H9 (cell line): ENCODE measurements at regions not wholly inside any gene's neighbourhood (a gene's known extent, or its start where the extent isn't known, plus 50 kb on each side); places are given as distances from the start of the nearest gene placed in this dataset.

Experiments
- DNase-seq: peaks from one replicate; pipeline ENCODE4 v3.0.0-alpha.2; 2017
- H2AFZ ChIP-seq: one replicate; pipeline ENCODE4 v1.6.1; 2013; ENCODE audit warnings: mild to moderate bottlenecking, low read length, control low read depth, moderate library complexity
- H2AK5ac ChIP-seq: 2 replicates; pipeline ENCODE4 v1.6.1; 2013; ENCODE audit warnings: low read length, control low read depth, mixed read lengths; ENCODE audit not compliant: insufficient read length
- H2BK120ac ChIP-seq: one replicate; pipeline ENCODE4 v1.6.1; 2013; ENCODE audit warnings: low read depth, mild to moderate bottlenecking, low read length, control low read depth, inconsistent platforms; ENCODE audit not compliant: poor library complexity, severe bottlenecking
- H2BK12ac ChIP-seq: 2 replicates; pipeline ENCODE4 v1.6.1; 2013; ENCODE audit warnings: low read length, control low read depth, mixed read lengths, low read depth; ENCODE audit not compliant: insufficient read length
- H2BK15ac ChIP-seq: 2 replicates; pipeline ENCODE4 v1.6.1; 2013; ENCODE audit warnings: low read depth, low read length, control low read depth
- H2BK20ac ChIP-seq: one replicate; pipeline ENCODE4 v1.6.1; 2013; ENCODE audit warnings: low read depth, mild to moderate bottlenecking, low read length, control low read depth, inconsistent platforms; ENCODE audit not compliant: poor library complexity, severe bottlenecking
- H2BK5ac ChIP-seq: 2 replicates; pipeline ENCODE4 v1.6.1; 2013; ENCODE audit warnings: low read length, control low read depth, mixed read lengths; ENCODE audit not compliant: insufficient read length
- H3K14ac ChIP-seq: 2 replicates; pipeline ENCODE4 v1.6.1; 2013; ENCODE audit warnings: low read length, control low read depth; ENCODE audit not compliant: insufficient read depth
- H3K18ac ChIP-seq: 2 replicates; pipeline ENCODE4 v1.6.1; 2013; ENCODE audit warnings: low read depth, mild to moderate bottlenecking, mixed read lengths, low read length, control low read depth; ENCODE audit not compliant: insufficient read length
- H3K23ac ChIP-seq: 2 replicates; pipeline ENCODE4 v1.6.1; 2013; ENCODE audit warnings: low read length, control low read depth, mixed read lengths, low read depth; ENCODE audit not compliant: insufficient read length
- H3K23me2 ChIP-seq: 2 replicates; pipeline ENCODE4 v1.6.1; 2013; ENCODE audit warnings: low read depth, mild to moderate bottlenecking, mixed read lengths, low read length, control low read depth; ENCODE audit not compliant: insufficient read length, poor library complexity, severe bottlenecking
- H3K27ac ChIP-seq: 2 replicates; pipeline ENCODE4 v1.5.1; 2013; ENCODE audit warnings: low read length, control low read depth, mixed read lengths, low read depth; ENCODE audit not compliant: insufficient read length
- H3K27me3 ChIP-seq: 2 replicates; pipeline ENCODE4 v1.6.1; 2013; ENCODE audit warnings: low read length, control low read depth, inconsistent platforms; ENCODE audit not compliant: insufficient read depth
- H3K4ac ChIP-seq: 2 replicates; pipeline ENCODE4 v1.6.1; 2013; ENCODE audit warnings: low read depth, mild to moderate bottlenecking, control low read depth, inconsistent platforms, low read length, moderate library complexity
- H3K4me1 ChIP-seq: 2 replicates; pipeline ENCODE4 v1.6.1; 2013; ENCODE audit warnings: low read length, control low read depth, inconsistent platforms; ENCODE audit not compliant: insufficient read depth
- H3K4me2 ChIP-seq: 2 replicates; pipeline ENCODE4 v1.6.1; 2013; ENCODE audit warnings: low read length, control low read depth, mixed read lengths; ENCODE audit not compliant: insufficient read length, insufficient read depth
- H3K56ac ChIP-seq: 2 replicates; pipeline ENCODE4 v1.6.1; 2013; ENCODE audit warnings: low read depth, mild to moderate bottlenecking, mixed read lengths, low read length, control low read depth; ENCODE audit not compliant: insufficient read length
- H3K79me1 ChIP-seq: 2 replicates; pipeline ENCODE4 v1.6.1; 2013; ENCODE audit warnings: low read depth, mild to moderate bottlenecking, moderate library complexity, low read length, control low read depth, inconsistent platforms; ENCODE audit not compliant: insufficient read depth, poor library complexity, severe bottlenecking
- H3K79me2 ChIP-seq: 2 replicates; pipeline ENCODE4 v1.6.1; 2013; ENCODE audit warnings: low read length, control low read depth, inconsistent platforms; ENCODE audit not compliant: insufficient read depth
- H3K9ac ChIP-seq: 2 replicates; pipeline ENCODE4 v1.6.1; 2013; ENCODE audit warnings: low read length, control low read depth, mixed read lengths; ENCODE audit not compliant: insufficient read length; ENCODE audit errors: extremely low read depth
- H3K9me3 ChIP-seq: one replicate; pipeline ENCODE4 v1.6.1; 2013; ENCODE audit warnings: low read depth, low read length, inconsistent platforms; ENCODE audit not compliant: control insufficient read depth
- H3T11ph ChIP-seq: one replicate; pipeline ENCODE4 v1.6.1; 2013; ENCODE audit warnings: mild to moderate bottlenecking, low read length, control low read depth, inconsistent platforms
- H4K20me1 ChIP-seq: one replicate; pipeline ENCODE4 v1.6.1; 2013; ENCODE audit not compliant: control insufficient read depth, insufficient read length, insufficient read depth
- H4K5ac ChIP-seq: 2 replicates; pipeline ENCODE4 v1.6.1; 2013; ENCODE audit warnings: low read depth, mild to moderate bottlenecking, mixed read lengths, low read length, control low read depth; ENCODE audit not compliant: insufficient read length
- H4K8ac ChIP-seq: replicated peaks from 2 replicates; pipeline ENCODE4 v1.6.1; 2013; ENCODE audit warnings: low read length, control low read depth, mixed read lengths, low read depth; ENCODE audit not compliant: insufficient read length
- H4K91ac ChIP-seq: 2 replicates; pipeline ENCODE4 v1.6.1; 2013; ENCODE audit warnings: low read depth, mild to moderate bottlenecking, moderate library complexity, mixed read lengths, low read length, control low read depth; ENCODE audit not compliant: insufficient read length
- H3K27ac Mint-ChIP-seq, 3 experiments: 2 replicates in 2 of 3; 3 replicates in 1 of 3; pipeline ENCODE4 v1.8.0; 2020 to 2021; ENCODE audit warnings: mixed read lengths in 3 of 3, mild to moderate bottlenecking in 1 of 3, moderate library complexity in 1 of 3
- H3K27me3 Mint-ChIP-seq: 2 replicates; pipeline ENCODE4 v1.8.0; 2021; ENCODE audit warnings: low read depth, mild to moderate bottlenecking, moderate library complexity, mixed read lengths
- H3K36me3 Mint-ChIP-seq, 3 experiments: 2 replicates in 2 of 3; 3 replicates in 1 of 3; pipeline ENCODE4 v1.8.0; 2020 to 2021; ENCODE audit warnings: low read depth in 3 of 3, mixed read lengths in 3 of 3; ENCODE audit not compliant: insufficient read depth in 1 of 3
- H3K4me1 Mint-ChIP-seq, 2 experiments: 2 replicates each; pipeline ENCODE4 v1.8.0; 2020; ENCODE audit warnings: mixed read lengths in 2 of 2
- H3K4me3 Mint-ChIP-seq, 2 experiments: 2 replicates in 1 of 2; 3 replicates in 1 of 2; pipeline ENCODE4 v1.8.0; 2020 to 2021; ENCODE audit warnings: mild to moderate bottlenecking in 2 of 2, mixed read lengths in 2 of 2, moderate library complexity in 1 of 2
- H3K9me3 Mint-ChIP-seq, 2 experiments: 2 replicates in 1 of 2; 3 replicates in 1 of 2; pipeline ENCODE4 v1.8.0; 2020; ENCODE audit warnings: mild to moderate bottlenecking in 2 of 2, mixed read lengths in 2 of 2, moderate library complexity in 1 of 2
- WGBS: extraction: QIAGEN DNeasy Blood & Tissue Kit; methylation state at CpG from one replicate; pipeline ENCODE4 v1.1.7; 2013; ENCODE audit warnings: missing lambda C conversion rate, low lambda C conversion rate, mixed read lengths; ENCODE audit not compliant: insufficient read length; ENCODE audit errors: extremely low coverage; 5-methylcytosine and 5-hydroxymethylcytosine counted together
- TF ChIP-seq, protein P1 (sequence below): fragments of 200-600 bp; sonication (generic); conservative IDR thresholded peaks from 3 replicates; pipeline ENCODE4 v1.8.0; 2021; ENCODE audit warnings: antibody characterized with exemption, mild to moderate bottlenecking

DNA sequence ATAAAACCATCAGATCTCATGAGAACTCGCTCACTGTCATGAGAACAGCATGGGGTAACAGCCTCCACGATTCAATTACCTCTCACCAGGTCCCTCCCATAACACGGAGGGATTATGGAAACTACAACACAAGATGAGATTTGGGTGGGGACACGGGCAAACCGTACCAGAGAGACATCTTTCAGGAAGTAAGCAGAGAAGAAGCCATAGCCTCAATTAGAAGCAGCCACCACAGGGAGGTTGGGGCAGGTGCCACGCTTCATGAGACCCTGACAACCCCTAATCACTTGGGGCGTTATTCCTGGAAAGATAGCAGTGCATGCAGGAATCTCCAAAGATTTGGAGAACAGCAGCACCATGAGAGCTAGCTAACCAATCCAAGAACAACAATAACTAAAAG lies 52.9 kb upstream of the SIRPG start:
- no peak overlapping the region for H3K14ac ChIP-seq
- TF ChIP-seq, protein P1, sequence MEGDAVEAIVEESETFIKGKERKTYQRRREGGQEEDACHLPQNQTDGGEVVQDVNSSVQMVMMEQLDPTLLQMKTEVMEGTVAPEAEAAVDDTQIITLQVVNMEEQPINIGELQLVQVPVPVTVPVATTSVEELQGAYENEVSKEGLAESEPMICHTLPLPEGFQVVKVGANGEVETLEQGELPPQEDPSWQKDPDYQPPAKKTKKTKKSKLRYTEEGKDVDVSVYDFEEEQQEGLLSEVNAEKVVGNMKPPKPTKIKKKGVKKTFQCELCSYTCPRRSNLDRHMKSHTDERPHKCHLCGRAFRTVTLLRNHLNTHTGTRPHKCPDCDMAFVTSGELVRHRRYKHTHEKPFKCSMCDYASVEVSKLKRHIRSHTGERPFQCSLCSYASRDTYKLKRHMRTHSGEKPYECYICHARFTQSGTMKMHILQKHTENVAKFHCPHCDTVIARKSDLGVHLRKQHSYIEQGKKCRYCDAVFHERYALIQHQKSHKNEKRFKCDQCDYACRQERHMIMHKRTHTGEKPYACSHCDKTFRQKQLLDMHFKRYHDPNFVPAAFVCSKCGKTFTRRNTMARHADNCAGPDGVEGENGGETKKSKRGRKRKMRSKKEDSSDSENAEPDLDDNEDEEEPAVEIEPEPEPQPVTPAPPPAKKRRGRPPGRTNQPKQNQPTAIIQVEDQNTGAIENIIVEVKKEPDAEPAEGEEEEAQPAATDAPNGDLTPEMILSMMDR, result no peak
- no peak overlapping the region for H3K4me2 ChIP-seq
- H3K27ac Mint-ChIP-seq, result no peak overlapping the region
- H3K4me1 Mint-ChIP-seq, result no peaks in the 10 kb centered on the region
- no peak overlapping the region for H3K9ac ChIP-seq
- no peaks in the 10 kb centered on the region for H3K79me2 ChIP-seq
- H3K4me1 ChIP-seq, result no peaks in the 10 kb centered on the region
- no peak overlapping the region for H2AK5ac ChIP-seq
- no peak overlapping the region for H3K4ac ChIP-seq
- no peak overlapping the region for H4K8ac ChIP-seq
- H3K9me3 ChIP-seq, result no peaks in the 10 kb centered on the region
- WGBS, result no CpG with 5 or more reads among the region's 7 CpGs
- no peak overlapping the region for H2BK20ac ChIP-seq
- H3K79me1 ChIP-seq, result no peaks in the 10 kb centered on the region
- no peak overlapping the region for H2BK120ac ChIP-seq
- H3K27me3 ChIP-seq, result no peaks in the 10 kb centered on the region
- no peak overlapping the region for H3K18ac ChIP-seq
- no peak overlapping the region for H2BK15ac ChIP-seq
- no peak for DNase-seq
- H3K36me3 Mint-ChIP-seq, result no peaks in the 10 kb centered on the region
- H3K23me2 ChIP-seq, result no peaks in the 10 kb centered on the region
- H2BK5ac ChIP-seq, result no peak overlapping the region
- H3K23ac ChIP-seq, result no peak overlapping the region
- no peak overlapping the region for H3K27ac ChIP-seq
- no peak overlapping the region for H4K91ac ChIP-seq
- no peak overlapping the region for H3T11ph ChIP-seq
- no peak overlapping the region for H2AFZ ChIP-seq
- no peak overlapping the region for H3K56ac ChIP-seq
- peaks cover 73% of the 10 kb centered on the region for H3K27me3 Mint-ChIP-seq
- no peak overlapping the region for H4K5ac ChIP-seq
- no peaks in the 10 kb centered on the region for H4K20me1 ChIP-seq
- no peak overlapping the region for H3K4me3 Mint-ChIP-seq
- no peak overlapping the region for H2BK12ac ChIP-seq
- no peaks in the 10 kb centered on the region for H3K9me3 Mint-ChIP-seq
